GM19452 (cell line): ENCODE measurements at regions not wholly inside any gene's neighbourhood (a gene's known extent, or its start where the extent isn't known, plus 50 kb on each side); places are given as distances from the start of the nearest gene placed in this dataset.

Experiments
- ATAC-seq: cut with Tn5 transposase; IDR thresholded peaks from one replicate; pipeline ENCODE4 v1.9.1; 2021; ENCODE audit not compliant: unreplicated experiment

GRCh38 chr17:77439189-77440018, 298.6 kb downstream of the SEC14L1 start:
- no peak for ATAC-seq

GRCh38 chr17:77440560-77440981, 299.8 kb downstream of the SEC14L1 start:
- no peak for ATAC-seq

GRCh38 chr17:77441130-77441920, 300.6 kb downstream of the SEC14L1 start:
- ATAC-seq, result peak; percentile 50

- no peak for ATAC-seq
Measured at GRCh38 chr17:77441940-77442339, 301.2 kb downstream of the SEC14L1 start.

- no peak for ATAC-seq
Measured at GRCh38 chr17:77442976-77443747, 302.4 kb downstream of the SEC14L1 start.

GRCh38 chr17:77443748-77444260, 303.0 kb downstream of the SEC14L1 start:
- ATAC-seq, result no peak

- ATAC-seq, result peak; percentile 8
Measured at GRCh38 chr17:77444628-77444983, 303.8 kb downstream of the SEC14L1 start.

- peak; percentile 36 for ATAC-seq
Measured at GRCh38 chr17:77444984-77445759, 304.4 kb downstream of the SEC14L1 start.

GRCh38 chr17:77445760-77446532, 305.2 kb downstream of the SEC14L1 start:
- peak; percentile 24 for ATAC-seq

GRCh38 chr17:77446940-77447634, 306.3 kb downstream of the SEC14L1 start:
- ATAC-seq, result no peak

- no peak for ATAC-seq
Measured at GRCh38 chr17:77449373-77449907, 308.7 kb downstream of the SEC14L1 start.

GRCh38 chr17:77449908-77450741, 309.4 kb downstream of the SEC14L1 start:
- ATAC-seq, result no peak

- no peak for ATAC-seq
Measured at GRCh38 chr17:77450742-77451244, 310.0 kb downstream of the SEC14L1 start.

- no peak for ATAC-seq
Measured at GRCh38 chr17:77451245-77451893, 310.6 kb downstream of the SEC14L1 start.

- ATAC-seq, result no peak
Measured at GRCh38 chr17:77451894-77452852, 311.4 kb downstream of the SEC14L1 start.

- no peak for ATAC-seq
Measured at GRCh38 chr17:77453613-77454241, 313.0 kb downstream of the SEC14L1 start.
